Muscle of leg (tissue), 3 donors: ENCODE measurements at regions not wholly inside any gene's neighbourhood (a gene's known extent, or its start where the extent isn't known, plus 50 kb on each side); places are given as distances from the start of the nearest gene placed in this dataset.
A peak's percentile ranks its signal among the peaks of the same experiment; 100 is the strongest.

Experiments used
- DNase-seq: peaks from one replicate; pipeline ENCODE4 v3.0.0; 2013
- H3K27ac ChIP-seq: one replicate; pipeline ENCODE4 v1.5.1; 2013; ENCODE audit warnings: mild to moderate bottlenecking, low read length, control low read depth
- H3K27me3 ChIP-seq: one replicate; pipeline ENCODE4 v1.6.1; 2013; ENCODE audit warnings: low read length; ENCODE audit not compliant: control insufficient read depth, insufficient read depth
- H3K36me3 ChIP-seq: one replicate; pipeline ENCODE4 v1.6.1; 2013; ENCODE audit warnings: low read length; ENCODE audit not compliant: control insufficient read depth, insufficient read depth
- H3K4me1 ChIP-seq: one replicate; pipeline ENCODE4 v1.6.1; 2013; ENCODE audit warnings: low read length; ENCODE audit not compliant: control insufficient read depth, insufficient read depth
- H3K4me3 ChIP-seq: one replicate; pipeline ENCODE4 v1.5.1; 2013; ENCODE audit warnings: low read length, control low read depth
- H3K9me3 ChIP-seq: replicated peaks from 2 replicates; pipeline ENCODE4 v1.6.1; 2013; ENCODE audit warnings: low read depth, low read length; ENCODE audit not compliant: control insufficient read depth
- WGBS: methylation state at CpG from one replicate; pipeline ENCODE4 v1.1.5; 2013; ENCODE audit warnings: missing lambda C conversion rate; ENCODE audit not compliant: insufficient coverage; 5-methylcytosine and 5-hydroxymethylcytosine counted together

DNA sequence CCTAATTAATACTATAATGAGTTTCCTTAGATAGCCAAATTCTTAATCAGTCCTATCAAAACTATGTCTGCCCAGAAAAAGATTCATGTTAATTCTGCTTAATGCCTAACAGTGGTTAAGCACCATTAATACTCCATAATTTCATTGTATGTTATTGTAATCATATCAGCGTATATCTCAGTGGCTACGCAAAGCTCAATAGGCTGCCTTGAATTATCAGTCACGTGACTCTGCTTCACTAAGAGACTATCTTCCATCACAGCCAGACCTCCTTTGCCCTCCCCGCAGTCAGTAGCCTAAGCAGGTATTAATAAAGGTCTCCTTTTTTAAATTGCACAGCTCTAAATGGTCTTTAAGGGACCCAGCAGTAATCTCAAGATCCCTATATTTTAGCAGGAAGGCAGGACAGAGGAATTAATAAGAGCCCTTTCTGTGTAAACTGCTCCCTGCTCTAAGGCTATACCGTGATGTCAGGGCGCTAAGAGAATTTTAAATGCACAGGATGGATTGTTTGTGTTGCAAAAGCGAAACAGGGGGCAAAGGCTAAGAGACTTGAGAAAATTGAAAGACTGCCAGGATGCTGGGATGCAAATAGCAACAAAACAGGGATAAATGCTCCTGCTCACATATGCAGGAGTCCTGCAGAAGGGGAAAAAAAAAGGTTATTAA is 215.6 kb upstream of the POU3F3 start:
- 53% methylated on average over 3 of the region's 7 CpGs for WGBS
- H3K27ac ChIP-seq: no peak overlapping the region
- no peaks in the 10 kb centered on the region for H3K27me3 ChIP-seq
- H3K36me3 ChIP-seq: no peaks in the 10 kb centered on the region
- no peak overlapping the region for H3K4me3 ChIP-seq
- DNase-seq: no peak
- no peaks in the 10 kb centered on the region for H3K9me3 ChIP-seq
- no peaks in the 10 kb centered on the region for H3K4me1 ChIP-seq

DNA sequence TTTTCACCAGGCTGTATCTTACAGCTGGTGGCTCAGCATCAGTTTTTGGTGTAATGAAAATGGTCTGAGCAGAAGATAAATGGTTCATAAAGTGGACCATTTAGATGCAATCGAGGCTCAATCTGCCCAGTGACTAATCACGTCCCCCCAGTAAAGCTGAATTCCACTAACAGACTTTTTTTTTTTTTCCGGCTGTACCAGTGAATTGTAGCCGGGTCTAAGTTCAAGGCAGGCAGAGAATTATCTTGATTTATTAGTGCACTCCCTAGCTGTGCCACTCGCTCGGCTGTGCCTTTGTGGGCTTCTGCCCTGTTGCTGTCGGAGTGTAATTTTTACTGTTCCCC is 215.1 kb upstream of the POU3F3 start:
- no peaks in the 10 kb centered on the region for H3K4me1 ChIP-seq
- no CpG with 5 or more reads among the region's 7 CpGs for WGBS
- no peak for DNase-seq
- H3K36me3 ChIP-seq: no peaks in the 10 kb centered on the region
- H3K4me3 ChIP-seq: no peak overlapping the region
- H3K27me3 ChIP-seq: no peaks in the 10 kb centered on the region
- H3K27ac ChIP-seq: no peak overlapping the region
- H3K9me3 ChIP-seq: no peaks in the 10 kb centered on the region

DNA sequence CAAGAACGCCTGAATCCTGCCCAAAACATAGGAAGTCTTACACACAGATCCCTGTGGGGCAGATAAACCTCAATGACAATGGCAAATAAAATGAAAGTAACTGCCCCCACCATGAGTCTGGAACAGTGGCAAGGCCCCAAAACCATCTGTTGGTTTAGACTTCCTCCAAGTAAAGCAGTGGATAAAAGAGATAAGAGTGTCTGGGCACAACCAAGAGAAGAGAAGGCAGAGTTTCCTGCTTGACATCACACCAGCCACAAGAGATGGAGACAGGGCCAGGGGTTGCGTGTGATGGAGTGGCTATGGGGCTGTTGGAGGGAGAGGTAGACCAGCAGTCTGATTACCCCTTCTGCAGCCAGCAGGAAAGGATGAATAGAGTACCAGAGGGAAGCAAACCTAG is 212.1 kb upstream of the POU3F3 start:
- Histone ChIP-seq H3K27me3 (no peaks in the 10 kb centered on the region), H3K9me3 (no peaks in the 10 kb centered on the region), H3K4me3 (no peak overlapping the region), H3K27ac (no peak overlapping the region), H3K4me1 (no peaks in the 10 kb centered on the region), H3K36me3 (no peaks in the 10 kb centered on the region)
- WGBS: 67% methylated on average over 1 of the region's 2 CpGs
- no peak for DNase-seq

DNA sequence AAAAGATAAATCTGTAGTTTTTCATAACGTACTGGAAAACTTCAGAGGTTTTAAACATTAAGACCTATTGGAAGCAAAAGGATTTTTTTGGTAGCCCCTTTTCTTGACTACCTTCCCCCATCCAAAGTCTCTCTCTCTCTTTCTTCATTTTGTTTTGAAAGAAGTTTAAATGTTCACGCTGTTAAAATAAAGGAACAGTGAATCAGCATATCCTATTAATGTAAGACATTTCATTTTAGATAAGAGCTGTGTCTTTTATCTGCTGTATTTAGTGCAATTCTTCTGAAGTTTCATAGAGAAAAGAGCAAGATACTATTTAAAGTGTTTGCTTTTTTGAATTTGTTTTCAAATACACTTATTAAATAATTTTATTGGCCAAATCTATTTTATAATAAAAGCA is 205.5 kb upstream of the POU3F3 start:
- no CpG with 5 or more reads among the region's 2 CpGs for WGBS
- no peaks in the 10 kb centered on the region for H3K9me3 ChIP-seq

DNA sequence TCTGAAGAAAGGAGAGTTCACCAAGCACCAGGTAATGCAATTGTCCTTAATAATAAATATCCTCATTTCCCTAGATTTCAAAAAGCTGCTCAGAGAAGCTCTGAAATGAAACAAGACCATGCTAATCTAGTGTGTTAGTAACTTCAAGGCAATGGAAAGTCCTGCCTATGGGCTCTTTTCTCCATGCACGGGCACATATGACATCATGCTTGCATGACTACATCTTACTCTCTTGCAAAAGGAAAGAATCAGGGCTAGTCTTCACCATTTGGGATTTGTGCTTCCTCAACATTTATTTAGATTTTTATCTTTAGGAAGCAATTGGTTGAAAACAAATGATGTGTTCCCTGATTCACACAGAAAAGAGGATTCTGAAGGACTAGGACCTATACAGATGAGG is 204.0 kb upstream of the POU3F3 start:
- no peaks in the 10 kb centered on the region for H3K9me3 ChIP-seq
- H3K27me3 ChIP-seq: no peaks in the 10 kb centered on the region
- H3K27ac ChIP-seq: no peak overlapping the region
- H3K36me3 ChIP-seq: no peaks in the 10 kb centered on the region
- no peaks in the 10 kb centered on the region for H3K4me1 ChIP-seq
- no peak for DNase-seq
- WGBS: no CpG with 5 or more reads among the region's 1 CpG
- H3K4me3 ChIP-seq: no peak overlapping the region

More for the DNA sequence above, 205.5 kb upstream of the POU3F3 start:
- DNase-seq: no peak
- no peaks in the 10 kb centered on the region for H3K27me3 ChIP-seq
- H3K27ac ChIP-seq: no peak overlapping the region
- H3K4me1 ChIP-seq: no peaks in the 10 kb centered on the region
- H3K4me3 ChIP-seq: no peak overlapping the region
- H3K36me3 ChIP-seq: no peaks in the 10 kb centered on the region

DNA sequence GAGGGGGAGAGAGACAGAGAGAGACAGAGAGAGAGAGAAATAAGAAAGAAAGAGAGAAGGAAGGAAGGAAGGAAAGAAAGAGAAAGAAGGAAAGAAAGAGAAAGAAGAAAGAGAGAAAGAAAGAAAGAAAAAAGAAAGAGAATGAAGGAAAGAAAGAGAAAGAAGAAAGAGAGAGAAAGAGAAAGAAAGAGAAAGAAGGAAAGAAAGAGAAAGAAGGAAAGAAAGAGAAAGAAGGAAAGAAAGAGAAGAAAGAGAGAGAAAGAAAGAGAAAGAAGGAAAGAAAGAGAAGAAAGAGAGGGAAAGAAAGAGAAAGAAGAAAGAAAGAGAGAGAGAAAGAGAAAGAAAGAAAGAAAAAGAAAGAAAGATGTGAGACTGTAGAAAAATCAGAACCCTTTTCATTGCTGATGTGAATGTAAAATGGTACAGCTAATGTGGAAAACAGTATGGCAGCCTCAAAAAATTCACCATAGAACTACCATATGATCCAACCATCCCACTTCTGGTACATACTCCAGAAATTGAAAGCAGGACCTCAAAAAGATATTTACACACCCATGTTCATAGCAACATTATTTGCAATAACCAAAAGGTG is 203.4 kb upstream of the POU3F3 start:
- no peaks in the 10 kb centered on the region for H3K4me1 ChIP-seq
- H3K27ac ChIP-seq: no peak overlapping the region
- H3K4me3 ChIP-seq: no peak overlapping the region
- no peaks in the 10 kb centered on the region for H3K27me3 ChIP-seq
- no peak for DNase-seq
- no peaks in the 10 kb centered on the region for H3K9me3 ChIP-seq
- no peaks in the 10 kb centered on the region for H3K36me3 ChIP-seq

DNA sequence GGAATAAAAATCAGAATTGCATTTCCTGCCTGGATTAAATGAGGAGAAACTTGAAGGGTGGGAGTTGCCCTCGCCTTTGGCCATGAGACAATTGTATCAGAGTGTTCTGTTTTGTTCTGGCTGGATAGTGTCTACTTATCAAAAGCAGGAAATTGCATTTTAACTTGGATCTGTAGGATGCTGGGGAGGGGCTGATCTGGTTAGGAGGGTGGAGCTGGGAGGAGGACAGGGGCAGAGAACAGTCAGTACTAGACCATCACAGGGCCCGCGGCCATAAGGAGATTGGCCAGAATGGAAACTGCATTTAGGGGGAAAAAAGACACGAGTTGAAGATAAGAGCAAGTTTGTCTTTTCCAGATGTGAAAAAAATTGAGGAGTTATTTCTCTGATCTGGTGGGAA is 199.1 kb upstream of the POU3F3 start:
- Histone ChIP-seq H3K27ac (no peak overlapping the region), H3K4me1 (peaks cover 7% of the 10 kb centered on the region), H3K36me3 (no peaks in the 10 kb centered on the region), H3K9me3 (no peaks in the 10 kb centered on the region), H3K4me3 (no peak overlapping the region), H3K27me3 (peaks cover 19% of the 10 kb centered on the region)
- peak; percentile 30 for DNase-seq
- 54% methylated on average over 3 of the region's 4 CpGs for WGBS

DNA sequence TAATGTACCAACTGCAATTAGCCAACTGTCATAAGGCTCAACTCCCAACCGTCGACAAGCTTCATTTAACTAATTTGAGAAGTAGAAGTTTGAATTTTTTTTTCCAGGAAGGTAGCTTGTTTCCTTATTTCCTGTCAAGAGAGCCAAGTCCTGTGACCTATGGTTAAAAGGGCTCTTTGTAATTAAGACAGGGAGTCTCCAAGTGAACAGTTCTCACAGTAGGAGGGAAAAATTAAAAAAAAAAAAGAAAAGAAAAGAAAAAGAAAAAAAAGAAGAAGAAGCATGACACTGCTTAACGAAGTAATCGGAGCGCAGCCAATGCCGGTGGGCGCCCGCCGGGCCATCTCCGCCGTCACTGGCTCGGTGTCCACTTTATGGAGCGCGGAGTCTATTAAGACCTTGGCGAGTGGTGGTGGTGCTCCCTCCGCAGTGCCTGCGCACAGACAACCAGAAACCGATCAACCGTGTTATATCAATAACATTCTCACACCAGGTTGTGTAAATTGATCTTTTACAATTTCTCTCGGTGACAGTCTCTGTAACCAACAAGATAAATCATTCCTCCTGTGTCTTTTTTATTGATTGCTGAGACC is 197.2 kb upstream of the POU3F3 start:
- WGBS: 67% methylated on average over 11 of the region's 20 CpGs
- H3K27ac ChIP-seq: no peak overlapping the region
- no peaks in the 10 kb centered on the region for H3K9me3 ChIP-seq
- peaks cover 28% of the 10 kb centered on the region for H3K27me3 ChIP-seq
- no peak overlapping the region for H3K4me3 ChIP-seq
- no peaks in the 10 kb centered on the region for H3K36me3 ChIP-seq
- no peak for DNase-seq
- peaks cover 7% of the 10 kb centered on the region for H3K4me1 ChIP-seq

DNA sequence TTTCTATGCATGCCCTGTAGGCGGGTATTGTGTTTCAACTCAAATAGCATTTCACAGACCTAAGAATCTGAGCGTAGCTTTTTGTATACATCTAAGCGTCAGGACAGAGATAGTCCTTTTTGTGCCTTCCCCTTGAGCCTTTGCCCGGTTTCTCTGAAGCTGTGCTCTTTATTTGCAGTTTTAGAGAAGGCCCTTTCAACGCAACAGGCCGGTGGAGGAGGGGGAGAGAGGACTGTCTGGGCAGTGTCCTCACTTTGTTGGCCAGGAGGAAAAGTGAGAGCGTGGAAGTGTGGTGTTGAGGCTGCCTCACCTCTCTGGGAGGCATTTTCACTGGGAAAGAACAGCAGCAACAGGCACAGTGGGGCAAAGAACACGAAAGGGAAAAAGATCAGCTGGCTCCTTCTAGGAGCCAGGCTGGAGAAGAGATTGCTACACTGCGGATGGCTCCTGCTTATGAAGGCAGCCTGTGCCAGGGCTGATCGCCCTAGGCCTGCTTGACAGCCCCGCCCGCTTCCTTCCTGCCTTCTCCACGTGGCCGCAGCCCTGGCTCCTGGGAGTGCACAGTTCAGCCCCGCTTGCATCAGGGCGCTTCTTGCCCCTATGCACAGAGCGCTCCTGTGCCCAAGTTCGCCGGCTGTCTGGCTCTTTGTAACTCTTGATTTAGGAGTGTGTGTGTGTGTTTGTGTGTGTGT is 195.6 kb upstream of the POU3F3 start:
- no peaks in the 10 kb centered on the region for H3K9me3 ChIP-seq

DNA sequence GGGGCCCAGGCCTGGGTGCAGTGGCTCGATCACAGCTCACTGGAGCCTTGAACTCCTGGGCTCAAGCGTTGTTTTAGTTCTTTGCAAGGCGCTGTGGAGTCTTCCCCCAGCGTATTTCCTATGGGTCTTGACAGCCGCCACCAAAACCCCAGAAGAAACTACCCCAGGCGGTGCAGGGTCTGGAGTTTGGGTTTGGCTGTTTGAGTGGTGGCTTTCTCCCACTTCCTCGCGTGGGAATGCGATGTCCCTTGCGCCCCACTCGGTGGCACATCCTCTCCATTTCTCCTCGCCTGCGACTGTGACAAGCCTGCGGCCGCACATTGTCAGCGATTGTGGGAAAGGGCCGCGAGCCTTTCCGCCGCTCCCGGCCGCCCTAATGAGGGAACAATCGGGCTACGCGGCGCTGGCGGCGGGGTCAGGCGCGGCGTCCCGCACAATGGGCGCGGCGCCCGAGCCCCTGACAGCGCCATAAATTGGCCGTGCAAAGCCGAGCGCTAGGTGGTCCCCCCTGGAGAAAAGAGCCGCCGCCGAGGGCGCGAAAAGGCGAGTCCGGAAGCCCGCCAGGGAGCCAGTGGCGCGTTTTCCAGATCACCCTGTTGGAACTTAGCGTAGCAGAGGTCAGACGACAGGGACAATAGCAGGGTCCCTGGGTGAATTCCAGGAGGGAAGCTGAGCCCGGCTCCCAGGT is 194.9 kb upstream of the POU3F3 start:
- Histone ChIP-seq H3K27me3 (peaks cover 30% of the 10 kb centered on the region), H3K36me3 (no peaks in the 10 kb centered on the region), H3K4me1 (peaks cover 7% of the 10 kb centered on the region), H3K27ac (no peak overlapping the region), H3K4me3 (no peak overlapping the region), H3K9me3 (no peaks in the 10 kb centered on the region)
- 2% methylated on average over 42 of the region's 53 CpGs for WGBS
- no peak for DNase-seq

More for the DNA sequence above, 195.6 kb upstream of the POU3F3 start:
- DNase-seq: peak; percentile 45
- H3K4me1 ChIP-seq: peaks cover 7% of the 10 kb centered on the region
- H3K27ac ChIP-seq: no peak overlapping the region
- 45% methylated on average over 16 of the region's 19 CpGs for WGBS
- H3K36me3 ChIP-seq: no peaks in the 10 kb centered on the region
- peaks cover 30% of the 10 kb centered on the region for H3K27me3 ChIP-seq
- no peak overlapping the region for H3K4me3 ChIP-seq
